GM12878 (cell line): ENCODE measurements at regions not wholly inside any gene's neighbourhood (a gene's known extent, or its start where the extent isn't known, plus 50 kb on each side); places are given as distances from the start of the nearest gene placed in this dataset. TPM values are rescaled to one million over a fixed set of nuclear protein-coding genes. Genes with fewer than 3 reads are reported as not detected.

Experiments
- ATAC-seq: fragments of 200-7000 bp; cut with Tn5 transposase; 3 replicates; pipeline ENCODE4 v1.9.1; 2020; ENCODE audit warnings: mild to moderate bottlenecking, moderate library complexity
- BruUV-seq: library from RNA; stranded (reverse); fragments of 400-500 nt; replicated peaks from 2 replicates; lab custom pipeline; 2021; lab: Mats Ljungman, UMichigan
- CTCF ChIA-PET: fragments of 300-600 bp; sonication (Branson Sonifier 250); formaldehyde crosslinking; extraction: SDS; loops from one replicate; lab custom pipeline; 2021; ENCODE audit warnings: inconsistent platforms; lab: Yijun Ruan, JAX
- POLR2A ChIA-PET: fragments of 350-600 bp; formaldehyde crosslinking; extraction: SDS; loops from one replicate; lab custom pipeline; 2021; ENCODE audit warnings: inconsistent platforms; lab: Charles Lee
- RAD21 ChIA-PET: fragments of 300-600 bp; sonication (Branson Sonifier 250); formaldehyde crosslinking; loops from one replicate; lab custom pipeline; 2023; ENCODE audit warnings: antibody characterized with exemption; ENCODE audit not compliant: unreplicated experiment; lab: Charles Lee
- SMC1A ChIA-PET: fragments of 300-600 bp; sonication (Branson Sonifier 250); formaldehyde crosslinking; loops from one replicate; lab custom pipeline; 2023; ENCODE audit not compliant: unreplicated experiment, uncharacterized antibody; lab: Charles Lee
- DNase-seq: peaks from one replicate; pipeline ENCODE4 v3.0.0-alpha.2; 2011; ENCODE audit warnings: low read depth, low spot score
- FAIRE-seq: peaks from 3 replicates; lab custom pipeline; 2011; peaks lifted over from hg19 to GRCh38; lab: Jason Lieb, UNC
- H2AFZ ChIP-seq: 2 replicates; pipeline ENCODE4 v1.6.0; 2011; ENCODE audit warnings: low read depth, low read length, control low read depth; ENCODE audit not compliant: control insufficient read depth
- H3K27ac ChIP-seq: 2 replicates; pipeline ENCODE4 v1.5.1; 2011; ENCODE audit warnings: control low read depth; ENCODE audit not compliant: control insufficient read depth, insufficient read depth
- H3K27me3 ChIP-seq, 2 experiments: replicated peaks in 1 of 2; 2 replicates each; pipeline versions ENCODE4 v1.6.0 to v1.6.1; 2011; ENCODE audit warnings: low read length in 1 of 2; ENCODE audit not compliant: control insufficient read depth in 2 of 2, insufficient read depth in 2 of 2
- H3K36me3 ChIP-seq, 2 experiments: 2 replicates each; pipeline ENCODE4 v1.5.1; 2011; ENCODE audit warnings: low read length in 1 of 2; ENCODE audit not compliant: control insufficient read depth in 2 of 2, insufficient read depth in 2 of 2
- H3K4me1 ChIP-seq: 2 replicates; pipeline ENCODE4 v1.6.1; 2011; ENCODE audit warnings: mild to moderate bottlenecking, low read length, moderate library complexity, mixed read lengths; ENCODE audit not compliant: control insufficient read depth, insufficient read depth
- H3K4me2 ChIP-seq: 2 replicates; pipeline ENCODE4 v1.6.0; 2011; ENCODE audit warnings: control low read depth; ENCODE audit not compliant: control insufficient read depth, insufficient read depth
- H3K4me3 ChIP-seq: fragments of 200-600 bp; sonication (generic); 2 replicates; pipeline ENCODE4 v1.5.1; 2016
- H3K79me2 ChIP-seq: 2 replicates; pipeline ENCODE4 v1.6.0; 2011; ENCODE audit warnings: low read length; ENCODE audit not compliant: control insufficient read depth, insufficient read depth
- H3K9ac ChIP-seq: 2 replicates; pipeline ENCODE4 v1.8.0; 2011; ENCODE audit warnings: low read length, control low read depth, mixed read lengths; ENCODE audit not compliant: control insufficient read depth, insufficient read depth
- H3K9me3 ChIP-seq: replicated peaks from 3 replicates; pipeline ENCODE4 v1.5.1; 2011; ENCODE audit warnings: mild to moderate bottlenecking, low read length; ENCODE audit not compliant: control insufficient read depth, insufficient read depth
- H4K20me1 ChIP-seq: 2 replicates; pipeline ENCODE4 v1.6.0; 2011; ENCODE audit not compliant: control insufficient read depth, insufficient read depth
- BRCA1 ChIP-seq: IDR thresholded peaks from 2 replicates; pipeline ENCODE4 v1.6.1; 2011; ENCODE audit warnings: low read depth, low read length, improper control_type of control experiment
- E2F4 ChIP-seq: IDR thresholded peaks from 2 replicates; pipeline ENCODE4 v1.6.1; 2012; ENCODE audit warnings: low read depth, low read length, improper control_type of control experiment
- HDGF ChIP-seq: fragments of 450-650 bp; IDR thresholded peaks from 2 replicates; pipeline ENCODE4 v1.6.1; 2016; ENCODE audit warnings: antibody characterized with exemption
- MYB ChIP-seq: fragments of 150-350 bp; IDR thresholded peaks from 2 replicates; pipeline ENCODE4 v1.6.1; 2014; ENCODE audit warnings: mild to moderate bottlenecking, low read depth, low read length, borderline replicate concordance
- POLR2AphosphoS2 ChIP-seq: IDR thresholded peaks from 2 replicates; pipeline ENCODE4 v1.6.1; 2011; ENCODE audit warnings: low read depth, mild to moderate bottlenecking, low read length, improper control_type of control experiment, moderate library complexity
- POLR2AphosphoS5 ChIP-seq: IDR thresholded peaks from 2 replicates; pipeline ENCODE4 v1.6.1; 2011; ENCODE audit warnings: mild to moderate bottlenecking, low read length, inconsistent platforms
- RBBP5 ChIP-seq: fragments of 200-600 bp; sonication (generic); conservative IDR thresholded peaks from 2 replicates; pipeline ENCODE4 v1.6.1; 2016
- SMAD1 ChIP-seq: fragments of 450-650 bp; IDR thresholded peaks from 2 replicates; pipeline ENCODE4 v1.6.1; 2018; ENCODE audit warnings: mild to moderate bottlenecking, low read depth; ENCODE audit not compliant: partially characterized antibody
- ZNF217 ChIP-seq: fragments of 450-650 bp; IDR thresholded peaks from 2 replicates; pipeline ENCODE4 v1.6.1; 2017; ENCODE audit warnings: antibody characterized with exemption, mild to moderate bottlenecking
- WGBS: methylation state at CpG from one replicate; pipeline ENCODE4 v1.1.6; 2016; ENCODE audit warnings: low lambda C conversion rate; ENCODE audit not compliant: insufficient replicate concordance, insufficient coverage; ENCODE audit errors: missing lambda C conversion rate; 5-methylcytosine and 5-hydroxymethylcytosine counted together
- in situ Hi-C: fragments of 300-500 bp; cut with MboI; formaldehyde crosslinking; loops from 9 replicates; pipeline ENCODE4 v1.14.3; 2018; ENCODE audit warnings: mixed read lengths
- intact Hi-C: fragments of 100-400 bp; cut with micrococcal nuclease; formaldehyde crosslinking; loops from one replicate; pipeline ENCODE4 v1.14.2; 2022; ENCODE audit not compliant: unreplicated experiment
- microRNA-seq: library from miRNA; unstranded; fragments of <30 nt; microRNA quantifications from one replicate; pipeline ENCODE4, GENCODE V29; 2018

GRCh38 chr12:112740387-112740934 is 51.1 kb upstream of the RPH3A start:
- H3K79me2 ChIP-seq, result no peaks in the 10 kb centered on the region
- BruUV-seq, result no TSS peak
- H3K4me1 ChIP-seq, result no peaks in the 10 kb centered on the region
- H3K9me3 ChIP-seq, result no peaks in the 10 kb centered on the region
- intact Hi-C loops (no loop called here), in situ Hi-C loops (no loop called here)
- no peak for ATAC-seq
- SMC1A ChIA-PET, result no interaction called here
- H3K4me2 ChIP-seq, result no peak overlapping the region
- H2AFZ ChIP-seq, result no peak overlapping the region
- whole genome bisulfite sequencing, result 42% methylated on average over 3 of the region's 3 CpGs
- no peak overlapping the region for H3K9ac ChIP-seq
- H3K4me3 ChIP-seq, result no peak overlapping the region
- no peaks in the 10 kb centered on the region for H3K36me3 ChIP-seq
- RAD21 ChIA-PET, result no interaction called here
- no peak for DNase-seq
- POLR2A ChIA-PET, result no interaction called here
- no peaks in the 10 kb centered on the region for H3K27me3 ChIP-seq
- no peaks in the 10 kb centered on the region for H4K20me1 ChIP-seq
- CTCF ChIA-PET, result no interaction called here
- TF ChIP-seq RBBP5, result no peak
- TF ChIP-seq, all 136 proteins: peak for 0
- no peak for FAIRE-seq
- H3K27ac ChIP-seq, result no peak overlapping the region

GRCh38 chr12:112741106-112741505 is 50.4 kb upstream of the RPH3A start:
- H3K4me1 ChIP-seq, result no peaks in the 10 kb centered on the region
- no peak overlapping the region for H3K4me3 ChIP-seq
- FAIRE-seq (no peak), ATAC-seq (no peak), DNase-seq (no peak)
- in situ Hi-C loops, result no loop called here
- H4K20me1 ChIP-seq, result no peaks in the 10 kb centered on the region
- no peaks in the 10 kb centered on the region for H3K9me3 ChIP-seq
- H3K9ac ChIP-seq, result no peak overlapping the region
- no peak overlapping the region for H3K4me2 ChIP-seq
- ChIA-PET POLR2A (no interaction called here), SMC1A (interaction anchor here (0.7 kb wide), 1 partner anchor 9 kb away, joined by 3 read pairs; no protein-coding TSS in a partner anchor), RAD21 (no interaction called here), CTCF (interaction anchor here (0.6 kb wide), 1 partner anchor 291 kb away, joined by 3 read pairs; no protein-coding TSS in a partner anchor)
- 22% methylated on average over 2 of the region's 2 CpGs for WGBS
- no peak overlapping the region for H2AFZ ChIP-seq
- BruUV-seq, result no TSS peak
- H3K27me3 ChIP-seq, result no peaks in the 10 kb centered on the region
- intact Hi-C loops, result no loop called here
- no peaks in the 10 kb centered on the region for H3K79me2 ChIP-seq
- TF ChIP-seq HDGF (no peak), POLR2AphosphoS2 (no peak), SMAD1 (no peak), BRCA1 (no peak), MYB (no peak), POLR2AphosphoS5 (no peak), E2F4 (no peak), ZNF217 (no peak)
- H3K27ac ChIP-seq, result no peak overlapping the region
- H3K36me3 ChIP-seq, result no peaks in the 10 kb centered on the region

Small RNAs in the stretch of these regions (microRNA-seq; reads per million reads assigned to microRNA genes)
- not detected for gene MIR1302-1
